Brain pericyte (primary cell): ENCODE measurements at regions not wholly inside any gene's neighbourhood (a gene's known extent, or its start where the extent isn't known, plus 50 kb on each side); places are given as distances from the start of the nearest gene placed in this dataset.

Experiments
- DNase-seq: peaks from one replicate; pipeline ENCODE4 v3.0.0-alpha.2; 2012; ENCODE audit warnings: low read depth, low spot score

DNA sequence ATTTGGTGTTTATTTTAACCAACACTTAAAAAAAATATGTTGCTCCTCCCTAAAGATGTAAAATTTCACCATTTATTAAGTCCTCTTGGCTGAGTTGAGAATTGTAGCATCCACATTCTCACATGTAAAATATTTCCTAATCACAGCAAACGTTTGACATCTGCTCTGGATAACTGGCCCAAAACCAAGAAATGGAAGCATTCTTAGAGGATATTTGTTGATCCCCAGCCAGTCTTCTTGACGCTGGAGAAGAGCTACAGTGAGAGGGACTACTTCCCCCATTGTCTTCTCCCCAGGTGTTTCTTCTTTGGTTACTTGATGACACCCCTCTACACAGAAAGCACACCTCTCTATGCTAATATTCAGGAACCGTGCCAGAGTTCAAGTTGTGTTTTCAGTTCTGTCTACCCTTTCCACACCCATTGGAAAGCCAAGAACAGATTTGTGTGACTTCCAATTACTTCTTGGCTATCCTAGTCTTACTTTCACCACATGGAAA is 454.5 kb upstream of the JAG1 start:
- DNase-seq: no peak

DNA sequence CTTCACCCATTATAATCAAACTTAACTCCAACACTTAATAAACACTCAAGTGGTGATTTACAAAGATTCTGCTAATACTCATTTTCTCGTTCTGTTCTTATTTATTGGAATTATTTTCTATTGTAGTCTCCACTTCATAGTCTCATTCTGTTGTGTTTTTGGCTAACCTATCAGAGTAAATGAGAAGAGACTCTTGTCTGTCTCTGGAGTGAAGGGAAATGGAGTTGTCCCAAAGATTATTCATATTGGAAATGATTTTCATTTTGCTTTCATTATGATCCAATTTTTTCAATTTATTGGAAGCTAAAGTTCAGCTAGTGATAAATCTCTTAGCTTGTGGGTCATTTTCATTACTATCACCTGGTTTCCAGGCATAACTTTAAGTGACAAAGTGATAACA is 454.9 kb upstream of the JAG1 start:
- no peak for DNase-seq

DNA sequence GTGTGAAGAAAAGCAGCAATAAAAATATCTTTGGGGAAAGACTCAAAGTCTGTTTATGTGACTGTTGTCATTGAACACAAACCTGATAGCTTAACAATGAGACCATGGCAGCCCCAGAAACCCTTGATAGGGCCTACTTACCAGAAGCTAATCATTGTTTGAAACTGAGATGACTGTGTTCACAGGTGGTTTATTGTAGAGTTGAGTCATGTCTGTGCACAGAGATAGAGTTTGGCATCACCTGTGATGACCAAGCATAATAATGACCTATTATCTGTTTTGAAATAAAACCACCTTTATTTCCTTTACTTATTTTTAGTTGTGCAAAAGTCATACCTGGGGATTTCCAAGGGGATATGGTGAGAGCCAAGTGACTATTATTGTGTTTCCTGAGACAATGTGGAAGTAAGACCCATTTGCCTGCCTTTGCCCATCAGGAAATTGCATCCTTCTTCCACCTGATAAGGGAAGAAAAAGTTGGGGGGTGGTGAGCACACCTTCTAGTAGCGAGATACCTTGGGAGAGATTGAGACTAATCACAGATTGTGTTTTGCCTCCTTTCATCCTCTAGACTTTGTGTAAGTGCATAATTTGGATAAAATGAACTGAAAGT is 456.9 kb upstream of the JAG1 start:
- no peak for DNase-seq

DNA sequence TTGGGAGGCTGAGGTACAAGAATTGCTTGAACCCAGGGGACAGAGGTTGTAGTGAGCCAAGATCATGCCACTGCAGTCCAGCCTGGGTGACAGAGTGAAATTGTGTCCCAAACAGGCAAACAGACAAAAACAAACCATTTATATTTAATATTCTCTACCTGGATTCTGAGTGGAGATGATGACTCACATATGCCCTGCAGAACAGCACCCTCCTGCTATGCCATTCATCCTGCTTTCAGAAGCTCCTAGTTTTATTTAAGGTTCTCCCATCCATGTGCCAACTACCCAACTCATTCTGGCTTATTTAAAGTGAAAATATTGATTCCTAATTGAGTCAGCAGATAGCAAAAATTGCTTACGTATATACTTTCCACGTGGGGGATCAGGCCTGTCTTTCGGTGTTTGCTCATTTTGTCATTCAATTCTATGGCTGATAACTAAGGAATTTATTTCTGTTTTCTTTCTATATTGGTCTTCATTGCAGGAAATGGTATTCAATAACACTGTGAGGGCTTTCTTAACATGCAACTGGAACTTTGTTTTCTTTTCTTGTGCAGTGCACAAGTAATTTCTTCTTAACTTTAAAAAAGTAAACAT is 459.1 kb upstream of the JAG1 start:
- DNase-seq: no peak

DNA sequence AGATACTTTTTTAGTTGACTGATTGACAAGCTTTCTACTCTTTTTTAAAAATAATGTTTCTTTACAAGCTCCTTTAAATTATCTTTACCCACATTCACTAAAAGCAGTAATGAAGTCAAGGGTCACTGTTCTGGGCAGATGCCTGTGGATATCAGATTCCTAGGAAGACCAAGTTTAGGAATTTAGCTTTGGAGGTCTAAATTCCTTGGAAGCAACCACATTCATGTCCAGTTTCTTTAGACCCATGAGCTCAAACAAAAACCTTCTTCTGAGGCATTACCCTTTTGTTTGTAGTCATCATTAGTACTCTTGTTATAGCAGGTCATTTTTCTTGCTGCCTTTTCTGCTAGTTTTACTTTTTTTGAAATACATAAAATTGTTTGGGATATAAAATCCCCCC is 462.9 kb upstream of the JAG1 start:
- DNase-seq: no peak

DNA sequence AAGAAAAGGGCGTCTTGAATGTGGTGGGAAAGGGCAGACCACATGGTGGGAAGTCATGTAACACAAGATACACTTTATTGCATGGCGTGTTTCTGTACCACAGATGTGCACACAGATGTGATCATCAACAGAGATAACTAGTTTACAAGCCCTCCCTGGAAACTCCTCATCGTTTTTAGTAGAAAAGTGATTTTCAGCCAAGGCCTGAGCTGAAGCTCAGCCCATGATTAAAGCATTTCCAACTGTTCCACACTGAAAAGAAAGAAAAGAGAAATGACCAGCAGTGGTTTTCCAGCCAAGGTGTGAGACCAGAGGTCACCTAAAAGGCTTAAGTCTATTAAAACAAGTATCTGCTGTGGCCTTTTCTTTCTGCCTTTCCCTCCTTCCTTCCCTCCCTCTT is 463.9 kb upstream of the JAG1 start:
- no peak for DNase-seq

DNA sequence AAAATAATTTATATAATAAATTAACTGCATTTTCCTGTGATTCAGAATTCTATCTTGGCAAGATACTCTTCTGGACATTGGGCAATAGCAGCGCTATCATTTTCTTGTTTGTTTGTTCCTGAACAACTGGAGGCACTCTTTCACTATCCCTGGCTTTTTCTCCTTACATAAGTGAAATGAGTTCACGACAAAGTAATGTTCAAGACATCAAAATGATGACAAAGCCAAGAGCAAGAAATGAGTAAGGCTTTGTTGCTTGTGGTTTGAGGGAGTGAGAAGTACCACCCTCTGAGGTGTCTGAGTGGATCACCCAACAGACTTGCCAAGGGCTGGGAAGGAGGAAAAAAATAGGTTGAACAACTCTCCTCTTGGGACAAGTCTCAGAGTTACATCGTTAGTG is 466.6 kb upstream of the JAG1 start:
- no peak for DNase-seq

DNA sequence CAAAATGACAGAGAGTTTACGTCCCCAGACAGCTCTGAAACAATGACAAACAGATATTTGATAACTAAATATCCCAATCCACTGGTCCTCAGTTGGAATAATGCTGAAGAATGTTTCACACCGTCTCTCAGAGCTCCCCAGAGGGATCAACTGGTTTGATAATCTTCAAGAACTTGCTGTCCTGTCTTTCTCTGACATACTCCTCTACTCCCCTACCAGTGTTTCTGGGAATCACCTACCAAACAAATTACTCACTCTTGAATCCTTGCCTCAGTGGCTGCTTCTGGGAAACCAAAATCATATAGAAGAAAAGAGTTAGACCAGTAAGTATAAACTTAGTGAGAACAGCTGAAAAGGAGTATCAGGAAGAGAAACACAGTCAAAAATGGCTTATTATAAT is 469.7 kb upstream of the JAG1 start:
- no peak for DNase-seq

DNA sequence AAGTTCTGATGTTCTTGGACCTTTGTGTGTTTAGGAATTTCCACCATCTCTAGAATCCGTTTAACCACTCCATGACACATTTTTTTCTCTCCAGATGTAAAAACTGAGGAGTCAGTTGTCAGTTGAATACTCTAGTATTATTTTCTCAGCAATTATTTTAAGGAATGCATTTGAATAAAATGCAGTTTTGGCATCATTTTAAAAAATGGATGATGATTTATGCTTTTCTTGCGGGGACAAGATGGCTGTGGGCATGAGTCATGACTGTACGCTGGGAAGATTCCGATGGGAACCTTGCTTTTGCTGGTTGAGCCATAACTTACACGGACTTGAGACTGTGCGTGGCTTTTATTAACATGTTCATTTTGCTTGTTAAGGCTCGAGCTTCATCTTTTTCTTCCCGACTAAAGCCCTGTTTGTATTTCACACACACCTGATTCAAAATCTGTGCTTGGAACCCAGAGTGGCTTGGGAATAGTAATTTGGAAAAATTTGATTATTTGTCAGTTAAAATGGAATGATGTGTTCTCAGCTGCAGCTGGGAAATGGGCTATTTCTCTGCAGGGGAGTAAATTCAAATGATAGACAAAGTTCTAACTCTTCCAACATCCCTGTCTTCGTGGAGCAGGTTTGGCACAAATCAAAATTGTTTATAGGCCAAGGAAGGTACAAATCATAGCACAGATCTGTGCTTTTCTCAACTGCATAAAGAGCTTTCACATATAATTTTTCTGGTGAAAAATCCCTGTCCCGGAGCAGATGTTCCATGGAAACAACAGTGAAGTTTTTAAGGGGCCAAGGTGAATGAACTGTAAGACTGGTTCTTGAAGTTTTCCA is 470.5 kb upstream of the JAG1 start:
- DNase-seq: no peak

DNA sequence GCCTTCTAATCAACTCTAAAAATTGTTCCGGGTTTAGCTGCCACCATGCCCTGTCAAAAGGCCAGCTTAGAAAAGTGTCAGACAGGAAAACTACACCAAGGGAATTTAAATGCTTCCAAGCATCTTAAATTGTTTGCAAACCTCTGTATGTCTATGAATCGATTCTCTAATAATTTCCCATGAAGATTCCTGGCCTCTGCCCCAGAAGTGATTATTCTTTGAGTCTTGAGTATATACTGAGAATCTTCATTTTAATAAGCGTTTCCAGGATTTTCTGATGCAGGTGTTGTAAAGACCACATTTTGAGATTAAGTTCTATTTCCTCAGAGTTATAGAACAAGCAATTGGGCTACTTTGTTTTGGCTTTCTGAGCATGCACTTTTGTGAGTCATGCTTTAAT is 471.8 kb upstream of the JAG1 start:
- no peak for DNase-seq

DNA sequence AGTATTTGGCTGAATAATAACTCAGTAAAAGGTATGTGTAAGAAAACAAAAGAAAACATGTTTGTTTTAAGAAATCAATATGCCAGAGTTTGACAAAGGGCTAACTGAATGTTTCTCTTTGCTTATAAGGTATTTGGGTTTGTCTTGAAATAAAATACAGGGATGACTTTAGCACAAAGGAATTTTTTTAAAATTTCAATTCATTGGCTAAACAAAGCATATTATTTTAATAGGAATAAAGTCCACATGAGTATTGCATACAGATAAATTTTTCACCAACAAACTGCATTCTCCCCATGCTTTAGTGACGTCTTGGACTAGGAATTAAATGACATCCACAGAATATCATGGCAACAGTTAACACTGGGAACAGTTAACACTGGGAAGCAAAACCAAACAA is 480.0 kb upstream of the JAG1 start:
- DNase-seq: no peak

DNA sequence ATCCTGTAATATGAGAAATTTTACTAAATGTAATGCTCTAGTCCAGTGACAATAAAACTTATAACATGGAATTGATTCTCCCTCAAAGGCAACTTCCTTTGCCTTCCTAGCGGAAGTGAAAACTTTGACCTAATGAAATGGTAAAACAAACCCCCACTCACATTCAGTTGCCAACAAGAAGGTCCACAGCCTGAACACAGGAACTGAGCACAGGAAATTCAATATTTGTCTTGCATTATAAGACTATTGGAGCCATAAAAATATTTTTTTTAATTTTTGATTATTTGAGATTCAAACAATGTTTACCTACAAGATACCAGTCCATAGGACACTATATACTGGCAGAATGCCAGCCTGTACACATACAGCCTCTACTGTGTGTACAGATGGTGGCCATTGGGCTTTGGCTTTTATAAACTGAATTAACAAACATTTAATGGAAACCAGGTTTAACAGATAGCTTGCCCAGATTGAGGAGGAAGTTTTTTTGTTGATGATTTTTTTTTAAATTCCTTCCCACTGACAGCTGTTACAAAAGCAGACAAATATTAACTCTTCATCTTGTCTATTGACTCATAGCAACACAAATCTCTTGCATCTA is 481.5 kb upstream of the JAG1 start:
- DNase-seq: no peak

DNA sequence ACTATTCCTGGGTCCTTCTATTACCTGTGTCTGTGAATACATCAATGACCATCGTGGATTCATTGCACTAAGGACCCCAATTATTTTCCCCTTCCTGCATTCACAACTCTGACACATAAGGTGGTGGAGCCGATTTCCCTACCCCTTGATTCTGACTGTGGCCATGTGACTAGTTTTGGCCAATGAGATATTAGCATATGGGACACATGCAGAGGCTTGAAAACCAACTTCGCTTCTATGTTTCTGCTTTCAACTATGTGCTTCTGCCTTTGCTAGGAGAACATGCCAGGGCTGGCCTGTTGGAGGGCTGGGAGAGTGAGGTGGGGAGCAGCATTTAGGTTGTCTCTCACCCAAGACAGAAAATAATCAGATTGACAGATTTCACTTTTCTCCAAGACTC is 483.1 kb upstream of the JAG1 start:
- no peak for DNase-seq

DNA sequence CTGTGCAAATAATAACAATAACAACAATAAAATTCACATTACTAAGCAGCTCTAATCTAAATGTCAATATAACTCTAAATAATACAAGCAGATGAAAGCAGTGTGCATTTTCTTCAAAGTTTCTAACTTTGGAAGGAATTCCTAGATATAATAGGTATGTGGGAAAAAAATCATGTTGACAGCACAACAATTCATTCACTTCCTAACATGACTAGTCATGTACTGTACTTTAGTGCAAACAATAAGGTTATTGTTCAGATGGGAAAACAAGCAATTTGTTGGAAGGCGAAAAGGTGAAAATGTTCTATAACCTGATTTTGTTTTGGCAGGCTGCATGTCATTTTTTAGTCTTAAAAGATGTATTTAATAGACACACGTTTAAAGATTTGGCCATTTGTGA is 484.3 kb upstream of the JAG1 start:
- DNase-seq: no peak

DNA sequence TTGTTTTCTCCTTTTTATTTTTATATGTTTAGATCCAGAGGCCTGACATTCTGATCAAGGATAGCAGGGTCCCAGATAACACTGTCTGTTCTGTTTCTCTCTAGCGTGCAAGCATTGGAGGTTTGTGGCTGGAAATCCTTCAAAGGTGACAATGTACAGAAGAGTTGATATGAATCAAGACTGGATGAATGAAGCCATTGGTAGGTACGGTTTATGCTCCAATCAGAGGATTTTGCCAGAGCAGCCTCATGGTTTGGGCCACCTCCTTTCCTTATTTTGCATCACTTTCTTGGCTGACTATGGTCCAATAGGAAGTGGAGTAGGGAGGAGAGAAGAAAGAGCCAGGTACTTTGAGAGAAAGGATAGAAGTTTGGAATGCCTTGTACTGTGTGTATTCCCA is 484.8 kb upstream of the JAG1 start:
- no peak for DNase-seq

DNA sequence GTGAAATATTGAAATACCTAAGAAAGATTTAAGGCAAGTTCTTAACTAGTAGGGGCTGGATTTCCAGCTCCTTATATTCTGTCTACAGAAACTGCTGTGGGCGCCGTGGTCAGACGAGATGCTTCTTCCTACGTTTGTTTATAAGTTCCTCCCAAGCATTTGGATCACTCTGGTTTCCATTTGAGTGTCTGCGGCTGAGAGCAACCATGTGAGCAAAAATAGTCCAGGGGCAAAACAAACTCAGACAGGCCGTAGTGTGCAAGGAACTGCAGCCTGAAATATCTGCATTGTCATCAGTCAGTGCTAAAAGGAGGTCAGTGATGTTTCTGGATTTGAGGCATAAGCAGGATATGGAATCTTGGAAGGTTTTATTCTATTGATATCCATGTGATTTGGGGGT is 485.9 kb upstream of the JAG1 start:
- peak; percentile 53 for DNase-seq

DNA sequence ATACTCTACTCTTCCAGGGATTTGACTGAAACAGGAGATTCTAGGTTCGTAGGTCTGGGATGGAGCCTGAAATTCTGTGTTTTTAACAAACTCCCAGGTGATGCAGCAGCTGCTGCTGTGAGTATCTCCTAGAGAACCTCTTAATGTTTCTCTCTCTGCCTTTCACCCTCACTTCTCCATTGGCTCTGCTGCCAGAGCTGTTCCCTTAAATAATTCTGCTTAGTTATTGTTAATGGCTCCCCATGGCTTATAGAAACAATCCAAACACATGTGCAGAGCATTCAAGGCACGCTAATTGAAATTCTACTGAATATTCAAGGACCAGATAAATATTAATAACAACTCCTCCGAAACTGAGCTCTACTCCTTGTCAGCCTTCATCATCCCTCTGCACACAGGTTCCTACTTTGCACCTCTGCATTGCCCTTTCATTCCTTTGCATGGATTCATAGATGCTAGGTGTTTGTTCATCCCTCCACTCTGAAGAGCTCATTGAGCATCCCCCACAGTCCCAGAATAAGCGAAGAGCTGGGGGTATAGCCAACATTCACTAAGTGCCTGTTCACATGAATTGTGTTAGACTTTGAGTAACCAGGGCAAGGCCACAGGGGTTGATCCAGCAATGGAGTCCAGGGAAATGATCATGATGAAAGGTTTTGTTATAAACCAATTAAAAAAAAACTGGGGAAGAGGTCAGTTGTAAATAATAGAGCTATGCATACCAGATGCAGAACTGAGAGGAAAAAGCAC is 488.4 kb upstream of the JAG1 start:
- DNase-seq: no peak

DNA sequence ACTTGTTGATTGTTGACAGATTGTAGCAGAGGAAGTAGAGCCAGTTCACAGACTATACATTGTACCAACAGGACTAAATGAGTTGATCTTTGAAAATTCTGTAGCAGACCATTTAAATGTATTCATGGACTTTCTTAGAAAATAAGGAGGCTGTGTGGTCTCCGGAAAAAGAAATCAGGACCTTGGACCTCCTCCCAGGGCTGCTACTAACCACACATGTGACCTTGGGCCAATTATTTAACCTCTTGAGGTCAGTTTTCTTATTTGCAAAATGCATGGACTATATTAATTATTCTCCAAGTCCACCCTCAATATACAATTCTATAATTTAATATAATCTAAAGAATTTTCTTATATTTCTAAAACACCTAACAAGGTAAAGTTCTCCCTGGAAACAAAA is 492.0 kb upstream of the JAG1 start:
- DNase-seq: no peak

DNA sequence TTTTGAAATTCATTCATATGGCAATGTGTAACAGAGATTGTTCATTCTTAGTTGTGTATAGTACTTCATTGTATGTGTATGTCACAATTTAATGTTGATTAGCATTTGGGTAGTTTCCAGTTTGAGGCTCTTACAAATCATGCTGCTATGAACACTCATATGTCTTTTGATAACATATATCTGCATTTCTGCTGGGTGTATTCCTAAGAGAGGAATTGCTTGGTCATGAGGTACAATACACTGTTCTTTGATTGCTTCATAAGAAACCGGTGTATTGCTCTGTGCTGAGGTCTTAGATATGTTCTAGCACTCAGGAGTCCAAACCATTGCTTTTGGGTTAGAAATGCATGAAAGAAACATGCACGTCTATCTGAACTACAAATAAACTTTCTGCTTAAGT is 492.9 kb upstream of the JAG1 start:
- DNase-seq: no peak

DNA sequence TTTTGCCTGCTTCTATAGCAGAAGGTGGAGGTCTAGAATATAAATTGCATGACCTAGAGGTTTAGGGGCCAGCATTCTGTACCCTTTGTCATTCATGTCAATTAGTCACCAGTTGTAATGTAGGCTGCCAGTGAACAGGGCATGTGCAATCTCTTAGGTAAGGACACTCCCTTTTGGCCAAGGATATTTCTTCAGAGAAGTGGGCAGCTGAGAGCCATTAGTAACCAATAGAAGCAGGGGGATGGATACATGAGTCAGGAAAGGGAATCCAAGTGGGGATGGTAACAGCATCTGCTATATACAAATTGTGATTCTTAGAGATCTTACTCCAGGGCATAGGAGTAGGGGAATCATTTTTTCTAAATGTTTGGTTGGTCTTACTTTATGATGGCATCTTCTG is 494.2 kb upstream of the JAG1 start:
- DNase-seq: no peak

DNA sequence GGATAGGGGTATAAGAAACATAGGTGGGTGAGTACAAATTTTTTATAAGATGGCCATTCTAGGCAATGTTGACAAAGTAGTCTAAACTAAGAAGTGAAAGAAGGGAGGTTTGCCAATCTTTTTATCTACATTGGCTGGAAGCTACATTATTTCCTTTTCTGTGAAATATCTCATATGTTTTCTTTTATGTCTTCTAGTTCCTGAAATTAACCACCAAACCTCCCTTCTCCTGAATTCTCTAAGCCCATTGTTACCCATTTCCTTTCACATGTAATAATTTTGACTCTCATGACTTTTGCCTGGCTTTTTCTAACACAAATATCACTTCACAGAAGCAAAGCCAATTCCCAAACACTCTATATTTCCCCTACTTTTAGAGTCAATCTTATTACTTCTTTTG is 496.2 kb upstream of the JAG1 start:
- no peak for DNase-seq

DNA sequence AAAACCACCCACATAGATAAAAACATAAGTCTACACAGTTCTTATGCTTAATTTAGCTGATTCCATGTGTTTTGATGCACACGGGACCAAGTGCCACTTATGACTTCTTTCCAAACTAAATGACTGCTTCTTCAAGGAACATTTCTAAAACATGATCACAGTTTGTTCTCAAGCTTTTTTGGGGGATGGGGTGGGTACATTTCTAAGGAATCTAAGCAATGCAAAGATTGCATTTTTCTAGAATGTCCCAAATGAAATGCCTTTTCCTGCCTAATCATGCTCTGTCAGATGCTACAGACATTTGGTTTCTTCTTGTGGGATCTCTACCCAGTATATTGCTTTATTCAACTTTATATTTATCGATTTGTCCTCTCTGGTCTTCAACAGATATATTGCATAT is 496.8 kb upstream of the JAG1 start:
- DNase-seq: no peak
